HG03469 (cell line): ENCODE measurements at regions not wholly inside any gene's neighbourhood (a gene's known extent, or its start where the extent isn't known, plus 50 kb on each side); places are given as distances from the start of the nearest gene placed in this dataset.

Source experiments
- ATAC-seq: cut with Tn5 transposase; IDR thresholded peaks from one replicate; pipeline ENCODE4 v1.9.1; 2021; ENCODE audit warnings: mild to moderate bottlenecking, moderate library complexity, moderate number of reproducible peaks; ENCODE audit not compliant: unreplicated experiment

DNA sequence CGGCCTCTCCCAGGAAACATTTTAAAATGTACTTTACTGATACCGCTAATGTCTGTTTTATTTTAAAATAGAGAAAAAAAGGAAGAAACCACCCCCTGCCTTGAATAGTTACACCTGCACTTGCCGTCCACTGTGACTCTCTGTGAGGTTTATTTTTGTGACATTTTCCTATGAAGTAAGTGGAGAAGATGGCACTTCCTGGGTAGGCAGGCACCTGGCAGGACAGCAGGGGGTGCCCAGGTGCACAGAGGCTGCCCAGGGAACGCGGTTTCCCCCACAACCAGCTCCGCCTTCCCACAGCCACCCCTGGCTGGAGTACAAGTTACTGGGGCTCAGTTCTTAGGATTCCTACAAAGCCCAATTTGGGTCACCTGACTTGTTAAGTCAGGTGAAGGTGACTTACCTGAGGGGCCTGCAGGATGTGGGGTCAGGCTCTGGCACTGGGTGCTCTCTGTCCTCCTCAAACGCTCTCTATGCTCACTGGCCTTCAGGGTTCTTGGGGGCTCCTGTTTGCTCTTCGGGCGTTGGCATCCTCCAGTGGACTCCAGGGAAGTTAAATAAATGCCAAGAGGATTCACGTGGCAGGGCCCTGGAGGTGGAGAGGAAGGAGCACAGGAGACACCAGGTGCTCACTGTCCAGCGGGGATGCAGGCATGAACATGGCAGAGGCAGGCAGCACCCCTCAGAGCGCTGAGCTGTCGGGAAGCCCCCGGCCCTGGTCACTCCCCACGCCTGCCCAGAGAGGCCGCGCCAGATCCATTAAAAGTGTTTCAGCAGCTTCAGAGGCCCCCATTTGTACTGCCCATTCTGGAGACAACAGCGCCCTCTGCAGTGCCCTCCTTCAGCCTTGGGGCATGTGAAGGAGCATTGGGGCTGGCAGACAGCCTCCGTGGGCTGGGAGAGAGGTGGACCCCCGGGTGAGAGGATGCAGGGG is 1021.2 kb downstream of the TBC1D22A start:
- no peak for ATAC-seq

- ATAC-seq, result no peak
These were observed 1020.1 kb downstream of the TBC1D22A start for GRCh38 chr22:47782328-47783075.

DNA sequence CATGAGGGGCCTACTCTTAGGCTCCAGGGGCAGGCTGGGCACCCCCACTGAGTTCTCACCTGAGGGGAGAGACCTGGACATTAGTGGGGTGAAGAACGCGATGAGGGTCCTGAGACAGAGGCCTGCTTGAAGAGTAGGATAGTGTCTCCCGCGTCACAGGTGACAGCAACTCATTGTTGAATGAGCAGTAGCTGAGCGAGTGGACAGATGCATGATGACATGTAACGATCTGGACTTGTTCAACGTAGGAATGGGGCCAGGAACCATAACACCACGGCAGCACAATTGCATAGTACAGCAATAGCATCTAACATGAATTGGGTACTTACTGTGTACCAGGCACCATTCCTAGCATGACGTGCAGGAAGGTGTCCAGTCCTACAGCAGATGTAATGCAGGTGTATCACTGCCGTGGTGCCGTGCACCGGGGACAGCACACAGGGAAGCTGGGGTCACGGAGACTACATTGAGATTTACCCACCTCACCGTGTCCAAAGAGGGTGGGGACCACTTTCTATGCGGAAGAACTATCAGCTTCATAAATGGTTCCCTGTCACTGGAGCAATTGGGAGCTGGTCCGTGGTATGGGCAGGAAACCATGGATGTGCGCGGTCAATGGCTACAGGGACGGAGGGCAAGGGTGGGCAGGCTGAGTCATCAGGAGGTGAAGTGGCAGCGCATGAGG is 1019.1 kb downstream of the TBC1D22A start:
- no peak for ATAC-seq

GRCh38 chr22:47781024-47781423 is 1018.6 kb downstream of the TBC1D22A start:
- no peak for ATAC-seq

GRCh38 chr22:47780281-47780875 is 1017.9 kb downstream of the TBC1D22A start:
- no peak for ATAC-seq

- ATAC-seq, result no peak
These were observed 1017.0 kb downstream of the TBC1D22A start for GRCh38 chr22:47779474-47779873.

GRCh38 chr22:47778160-47778658 is 1015.8 kb downstream of the TBC1D22A start:
- ATAC-seq, result no peak

DNA sequence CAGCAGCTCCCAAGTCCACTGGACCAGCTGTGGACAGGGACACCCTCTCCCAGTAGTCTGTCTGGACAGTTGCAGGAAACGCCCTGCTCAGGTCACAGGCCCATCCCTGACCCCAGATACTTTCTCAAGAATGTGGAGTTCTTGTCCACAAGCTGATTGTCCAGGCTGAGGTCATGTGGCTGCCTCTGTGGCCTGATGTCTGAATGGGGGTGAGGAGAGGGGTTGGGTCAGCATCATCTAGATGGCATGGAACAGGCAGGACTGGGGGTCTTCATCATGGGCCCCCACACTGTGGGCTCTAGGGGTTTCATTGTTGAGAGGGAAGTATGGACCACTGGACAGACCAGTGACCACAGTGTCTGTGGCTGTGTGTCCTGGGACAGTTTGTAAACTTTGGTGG is 1015.0 kb downstream of the TBC1D22A start:
- no peak for ATAC-seq

- no peak for ATAC-seq
These were observed 1013.9 kb downstream of the TBC1D22A start for GRCh38 chr22:47776329-47776728.

GRCh38 chr22:47775686-47776085 is 1013.2 kb downstream of the TBC1D22A start:
- no peak for ATAC-seq

- ATAC-seq, result no peak
These were observed 1012.7 kb downstream of the TBC1D22A start for GRCh38 chr22:47775191-47775590.

DNA sequence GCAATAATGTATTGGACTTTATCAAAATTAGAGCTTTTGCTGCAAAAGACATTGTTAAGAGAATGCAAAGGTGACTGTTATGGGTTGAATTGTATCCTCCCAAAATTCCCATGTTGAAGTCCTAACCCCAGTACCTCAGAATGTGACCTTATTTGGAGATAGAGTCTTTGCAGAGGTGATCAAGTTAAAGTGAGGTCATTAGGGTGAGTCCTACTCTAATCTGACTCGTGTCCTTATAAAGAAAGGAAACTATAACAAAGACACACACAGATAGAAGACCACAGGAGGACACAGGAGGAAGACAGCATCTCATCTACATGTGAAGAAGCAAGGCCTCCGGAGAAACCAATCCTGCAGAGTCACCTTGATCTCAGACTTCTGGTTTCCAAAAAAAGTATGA is 1011.2 kb downstream of the TBC1D22A start:
- ATAC-seq, result no peak

DNA sequence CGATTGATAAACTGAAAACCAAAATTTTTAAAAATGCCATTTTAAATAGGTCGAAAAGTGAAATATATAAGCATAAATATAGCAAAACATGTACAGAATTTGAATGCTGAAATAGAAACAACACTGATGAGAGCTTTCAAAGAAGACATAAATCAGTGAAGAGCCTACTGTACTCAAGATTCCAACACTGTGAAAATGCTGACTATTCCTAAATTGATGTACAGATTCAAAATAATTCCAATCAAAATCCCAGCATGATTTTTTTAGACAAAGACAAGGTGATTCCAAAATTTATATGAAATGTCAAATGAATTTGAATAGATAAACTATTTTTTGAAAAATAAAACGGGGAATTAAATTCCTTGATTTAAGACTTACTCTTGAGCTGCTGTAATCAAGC is 1010.4 kb downstream of the TBC1D22A start:
- no peak for ATAC-seq

DNA sequence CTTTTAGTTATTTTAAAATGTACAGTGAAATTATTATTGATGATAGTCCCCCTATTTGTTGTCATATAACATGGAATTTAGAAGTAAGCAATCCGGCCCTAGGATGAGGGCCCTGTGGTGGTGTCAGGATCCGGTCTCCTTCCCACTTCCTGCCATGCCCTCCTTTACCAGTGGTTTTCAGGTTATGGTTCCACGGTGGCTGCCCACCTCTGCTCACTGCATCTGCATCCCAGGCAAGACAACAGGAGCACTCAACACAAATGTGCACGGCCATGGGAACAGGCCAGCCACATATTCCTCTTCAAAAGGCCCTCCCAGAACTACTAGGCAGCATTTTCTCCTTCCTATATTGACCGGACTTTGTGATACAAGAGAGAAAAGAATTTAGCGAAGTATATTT is 1007.2 kb downstream of the TBC1D22A start:
- ATAC-seq, result no peak

DNA sequence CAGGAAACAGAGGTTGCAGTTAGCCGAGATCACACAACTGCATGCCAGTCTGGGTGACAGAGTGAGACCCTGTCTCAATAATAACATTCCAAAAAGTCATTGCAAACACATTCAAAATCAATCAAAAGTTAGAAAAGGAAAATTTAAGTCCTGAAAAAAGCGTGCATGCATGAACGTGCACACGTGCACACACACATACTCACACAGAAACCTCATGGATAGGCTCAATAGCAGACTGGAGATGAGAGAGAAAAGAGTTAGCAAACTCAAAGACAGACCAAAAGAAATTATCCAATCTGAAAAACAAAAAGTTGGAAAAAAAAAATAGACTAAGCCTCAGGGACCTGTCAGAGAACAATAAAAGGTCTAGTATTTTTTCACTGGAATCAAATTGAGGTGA is 1005.6 kb downstream of the TBC1D22A start:
- ATAC-seq, result no peak

DNA sequence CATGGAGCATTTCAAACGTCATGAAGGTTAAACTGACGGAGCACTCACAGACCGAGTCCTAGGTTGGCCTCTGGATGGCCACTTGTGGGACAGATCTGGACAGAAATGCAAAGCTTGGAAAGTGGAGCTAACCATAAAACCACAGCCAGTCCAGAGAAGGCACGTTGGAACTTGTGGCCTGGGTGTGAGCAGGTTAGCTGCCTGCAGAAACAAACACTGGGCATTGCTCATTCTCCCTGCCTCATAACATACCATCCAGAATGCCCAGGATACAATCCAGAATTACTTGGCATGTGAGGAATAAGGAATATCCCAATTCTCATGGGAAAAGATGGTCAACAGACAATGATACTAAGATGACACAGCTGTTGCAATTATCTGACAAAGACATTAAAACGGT is 1005.0 kb downstream of the TBC1D22A start:
- ATAC-seq, result no peak

DNA sequence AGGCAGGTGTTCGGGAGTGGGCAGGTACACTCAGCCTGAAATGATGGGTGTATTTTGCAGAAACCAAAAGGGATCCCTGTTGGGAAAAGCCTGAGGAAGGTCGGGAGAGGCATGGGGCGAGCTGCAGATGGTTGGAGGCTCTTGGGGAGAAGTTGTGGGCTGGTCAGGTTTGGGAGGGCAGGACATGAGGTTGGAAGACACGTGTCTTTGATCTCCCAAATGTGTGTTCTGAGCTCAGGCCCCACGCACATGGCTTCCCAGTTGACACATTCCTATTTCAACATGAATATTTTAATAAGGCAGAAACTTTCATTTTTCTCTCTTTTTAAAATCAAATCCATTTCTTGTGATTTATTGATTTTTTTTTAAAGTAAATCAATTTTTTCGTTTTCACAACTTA is 1003.3 kb downstream of the TBC1D22A start:
- no peak for ATAC-seq

DNA sequence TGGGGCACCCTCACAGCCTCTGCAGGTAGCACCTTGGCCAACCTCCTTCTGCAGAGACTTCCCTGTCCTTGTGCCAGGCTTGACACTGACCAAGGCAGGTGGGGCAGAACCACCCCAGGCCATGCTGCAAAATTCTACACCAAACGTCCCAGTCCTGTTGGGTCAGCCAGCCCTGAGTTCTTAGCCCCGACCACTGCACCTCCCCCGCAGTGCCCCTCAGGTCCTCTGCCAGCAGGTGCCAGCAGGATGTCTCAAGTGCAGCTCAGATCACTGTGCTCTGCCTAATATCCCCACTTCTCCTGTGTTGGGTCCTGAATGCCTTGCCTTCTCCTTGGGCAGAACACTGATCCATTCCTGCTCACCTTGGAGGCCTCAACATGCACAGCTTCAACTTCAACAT is 999.7 kb downstream of the TBC1D22A start:
- ATAC-seq, result no peak

- ATAC-seq, result no peak
These were observed 997.5 kb downstream of the TBC1D22A start for GRCh38 chr22:47759909-47760308.

DNA sequence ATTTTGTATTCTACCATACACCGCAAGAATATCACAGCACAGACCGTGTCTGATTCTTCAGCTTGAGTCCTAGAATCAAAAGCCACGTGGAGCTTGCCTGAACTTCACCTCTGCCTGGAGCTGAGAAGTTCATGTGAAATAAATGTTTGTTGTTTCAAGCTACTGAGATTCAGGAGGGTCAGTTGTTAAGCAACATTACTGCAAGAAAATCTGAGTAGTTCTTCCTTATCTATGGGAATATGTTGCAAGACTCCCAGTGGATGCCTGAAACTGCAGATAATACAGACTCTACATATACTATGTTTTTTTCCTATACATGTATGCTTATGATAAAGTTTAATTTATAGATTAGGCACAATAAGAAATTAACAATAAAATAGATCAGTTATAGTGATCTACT is 995.3 kb downstream of the TBC1D22A start:
- ATAC-seq, result no peak

DNA sequence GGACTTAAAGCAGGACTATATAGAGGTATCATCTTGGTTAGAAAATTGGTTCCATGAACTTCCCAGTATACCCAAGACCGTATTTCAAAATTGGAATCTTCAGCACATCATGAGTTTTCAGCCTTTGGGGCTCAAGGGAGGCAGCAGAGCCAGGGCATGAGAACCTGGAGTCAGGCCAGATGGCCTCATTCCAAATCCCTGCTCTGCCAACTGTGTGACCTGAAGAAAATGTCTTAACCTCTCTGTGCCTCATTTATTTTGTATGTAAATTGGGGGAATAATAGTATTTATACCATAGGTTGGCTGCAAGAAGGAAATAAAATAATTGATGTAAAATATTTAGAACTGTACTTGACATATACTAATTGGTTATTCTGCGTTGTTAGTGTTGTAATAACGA is 987.6 kb downstream of the TBC1D22A start:
- no peak for ATAC-seq
